Heart left ventricle (tissue), 16 donors: ENCODE measurements at regions not wholly inside any gene's neighbourhood (a gene's known extent, or its start where the extent isn't known, plus 50 kb on each side); places are given as distances from the start of the nearest gene placed in this dataset.

Source experiments
- ATAC-seq, 4 donors: fragments of 200-7000 bp; cut with Tn5 transposase; one replicate each; pipeline ENCODE4 v1.9.1; 2020 to 2022; ENCODE audit warnings: moderate library complexity in 4 of 4, mild to moderate bottlenecking in 3 of 4, moderate number of reproducible peaks in 1 of 4
- DNase-seq, 5 donors: peaks; one replicate each; pipeline ENCODE4 v3.0.0-alpha.2; 2020
- H3K27ac ChIP-seq, 12 donors: fragments of 200-600 bp; sonication (generic) in 4 of 12; one replicate each; pipeline versions ENCODE4 v1.5.0 to v1.8.0; 2016 to 2022; ENCODE audit warnings: mild to moderate bottlenecking in 2 of 12
- H3K27me3 ChIP-seq, 9 donors: fragments of 200-600 bp; sonication (generic) in 2 of 9; one replicate each; pipeline versions ENCODE4 v1.5.1 to v1.8.0; 2016 to 2022; ENCODE audit warnings: mild to moderate bottlenecking in 3 of 9
- H3K36me3 ChIP-seq, 9 donors: fragments of 200-600 bp; sonication (generic) in 2 of 9; one replicate each; pipeline versions ENCODE4 v1.5.0 to v1.8.0; 2018 to 2022; ENCODE audit warnings: mild to moderate bottlenecking in 2 of 9
- H3K4me1 ChIP-seq, 12 donors: fragments of 200-600 bp; sonication (generic) in 4 of 12; one replicate each; pipeline versions ENCODE4 v1.5.0 to v1.8.0; 2016 to 2022; ENCODE audit warnings: mild to moderate bottlenecking in 3 of 12
- H3K4me3 ChIP-seq, 12 donors: fragments of 200-600 bp; sonication (generic) in 4 of 12; one replicate each; pipeline versions ENCODE4 v1.5.0 to v1.8.0; 2017 to 2022; ENCODE audit warnings: mild to moderate bottlenecking in 9 of 12, moderate library complexity in 4 of 12
- H3K9me3 ChIP-seq, 12 donors: fragments of 200-600 bp; sonication (generic) in 4 of 12; one replicate each; pipeline versions ENCODE4 v1.5.0 to v1.8.0; 2016 to 2022; ENCODE audit warnings: mild to moderate bottlenecking in 1 of 12
- POLR2A ChIP-seq, 2 donors: fragments of 450-650 bp; IDR thresholded peaks; one replicate each; pipeline ENCODE4 v1.6.1; 2017; ENCODE audit warnings: antibody characterized with exemption in 2 of 2, mild to moderate bottlenecking in 2 of 2, moderate library complexity in 2 of 2
- WGBS, 4 donors: extraction: QIAGEN DNeasy Blood & Tissue Kit in 2 of 4; methylation state at CpG; one replicate each; pipeline versions ENCODE4 v1.1.5 to v1.1.7; 2013 to 2018; 5-methylcytosine and 5-hydroxymethylcytosine counted together
- intact Hi-C, 10 donors: fragments of 100-400 bp; cut with DNase I; formaldehyde crosslinking; loops; one replicate each; pipeline versions ENCODE4 v1.11.1 to v1.14.2; 2022
- TF ChIP-seq, protein P1 (sequence below), 12 donors: fragments of 200-600 bp; sonication (generic) in 4 of 12; IDR thresholded peaks; one replicate each; pipeline versions ENCODE4 v1.5.0 to v1.8.0; 2018 to 2022; ENCODE audit warnings: antibody characterized with exemption in 12 of 12, mild to moderate bottlenecking in 5 of 12
- donor health status: ischemic (EF 13 %, LVEDD 7.1; RV severe dilation, severe dysfunction).
- donor health status: healthy with polysubstance abuse.
- donor health status: DM: no; HTN: yes; CAD: no.
- donor health status: DM: no; HTN: no; CAD: no.
- donor health status: ischemic (EF 25% LVEDD 6.9; RV normal size, moderate dysfunction).
- donor health status: ischemic (EF 25% LVEDD 5.7; RV mildly dilated, moderate dysfunction).
- donor health status: healthy.
- donor health status: DM: yes; HTN: yes; CAD: no.
- donor health status: ischemic (EF 35%, LVEDD 5.7; RV mildly dilated, moderate dysfunction).
- donor health status: nonischemic (EF 11% LVEDD 7.7; RV severe dilation, severe dysfunction).
- donor health status: DM: yes; HTN: yes; CAD: no.
- donor health status: PGD.
- donor health status: ischemic (EF 29% LVEDD 5.4; RV normal size, mild dysfunction).
- donor health status: nonischemic (EF 23%, LVEDD 6.1; RV moderate dilation, normal function).

DNA sequence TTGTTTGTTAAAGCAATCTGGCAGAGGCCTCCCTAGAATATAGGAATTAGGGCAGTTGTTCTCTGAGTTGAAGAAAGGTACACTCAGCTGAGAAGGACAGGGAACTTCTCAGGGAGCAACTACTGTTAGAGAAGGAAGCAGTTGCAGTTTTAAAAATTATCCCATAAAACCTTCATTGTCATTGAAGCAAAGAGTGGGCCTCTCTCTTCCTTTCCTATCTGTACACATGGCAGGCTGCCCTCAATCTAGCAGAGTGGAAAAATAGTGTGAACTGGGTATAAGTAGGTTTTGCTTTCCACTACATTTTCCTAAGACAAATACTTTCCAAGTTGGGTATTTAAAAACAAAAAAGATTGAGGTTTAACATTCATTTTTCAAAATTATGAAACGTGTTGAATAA, 236.7 kb upstream of the KLF14 start:
- H3K4me3 ChIP-seq: no peak overlapping the region
- H3K27ac ChIP-seq: peak overlapping the region in 5 of 12 donors; percentile 2 to 65 (median 24)
- ATAC-seq (peak in 3 of 4 donors; percentile 38 to 67 (median 58)), DNase-seq (no peak)
- peaks cover 0 to 32% (median 18%) of the 10 kb centered on the region in 9 donors for H3K36me3 ChIP-seq
- no peak for TF ChIP-seq POLR2A (IDR thresholded peaks at IDR 0.05)
- TF ChIP-seq, protein P1, sequence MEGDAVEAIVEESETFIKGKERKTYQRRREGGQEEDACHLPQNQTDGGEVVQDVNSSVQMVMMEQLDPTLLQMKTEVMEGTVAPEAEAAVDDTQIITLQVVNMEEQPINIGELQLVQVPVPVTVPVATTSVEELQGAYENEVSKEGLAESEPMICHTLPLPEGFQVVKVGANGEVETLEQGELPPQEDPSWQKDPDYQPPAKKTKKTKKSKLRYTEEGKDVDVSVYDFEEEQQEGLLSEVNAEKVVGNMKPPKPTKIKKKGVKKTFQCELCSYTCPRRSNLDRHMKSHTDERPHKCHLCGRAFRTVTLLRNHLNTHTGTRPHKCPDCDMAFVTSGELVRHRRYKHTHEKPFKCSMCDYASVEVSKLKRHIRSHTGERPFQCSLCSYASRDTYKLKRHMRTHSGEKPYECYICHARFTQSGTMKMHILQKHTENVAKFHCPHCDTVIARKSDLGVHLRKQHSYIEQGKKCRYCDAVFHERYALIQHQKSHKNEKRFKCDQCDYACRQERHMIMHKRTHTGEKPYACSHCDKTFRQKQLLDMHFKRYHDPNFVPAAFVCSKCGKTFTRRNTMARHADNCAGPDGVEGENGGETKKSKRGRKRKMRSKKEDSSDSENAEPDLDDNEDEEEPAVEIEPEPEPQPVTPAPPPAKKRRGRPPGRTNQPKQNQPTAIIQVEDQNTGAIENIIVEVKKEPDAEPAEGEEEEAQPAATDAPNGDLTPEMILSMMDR (IDR thresholded peaks at IDR 0.05): no peak
- H3K27me3 ChIP-seq: no peaks in the 10 kb centered on the region
- peaks cover 0 to 4% (median 0%) of the 10 kb centered on the region in 12 donors for H3K9me3 ChIP-seq
- intact Hi-C loops: no loop called here
- WGBS, 4 donors: 22 to 43% (median 34%) methylated on average over 1 of the region's 1 CpG
- H3K4me1 ChIP-seq: peaks cover 0 to 49% (median 14%) of the 10 kb centered on the region in 12 donors

DNA sequence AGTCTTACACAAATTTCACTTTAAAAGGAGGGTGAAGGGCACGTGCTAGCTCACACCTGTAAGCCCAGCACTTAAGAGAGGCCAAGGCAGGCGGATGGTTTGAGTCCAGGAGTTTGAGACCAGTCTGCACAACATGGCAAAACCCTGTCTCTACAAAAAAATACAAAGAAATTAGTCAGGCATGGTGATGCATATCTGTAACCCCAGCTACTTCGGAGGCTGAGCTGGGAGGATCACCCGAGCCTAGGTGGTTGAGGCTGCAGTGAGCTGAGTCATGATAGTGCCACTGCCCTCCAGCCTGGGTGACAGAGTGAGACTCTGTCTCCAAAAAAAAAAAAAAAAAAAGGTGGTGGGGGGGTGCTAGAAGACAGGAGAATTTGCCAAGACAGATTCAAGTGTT, 237.3 kb upstream of the KLF14 start:
- DNase-seq: no peak
- no peaks in the 10 kb centered on the region for H3K27me3 ChIP-seq
- H3K36me3 ChIP-seq: peaks cover 0 to 30% (median 19%) of the 10 kb centered on the region in 9 donors
- peak in 1 of 4 donors; percentile 22 for ATAC-seq
- peak overlapping the region in 5 of 12 donors; percentile 2 to 65 (median 32) for H3K27ac ChIP-seq
- H3K4me3 ChIP-seq: no peak overlapping the region
- H3K9me3 ChIP-seq: peaks cover 0 to 4% (median 0%) of the 10 kb centered on the region in 12 donors
- no peak for TF ChIP-seq POLR2A (IDR thresholded peaks at IDR 0.05)
- TF ChIP-seq, protein P1 (IDR thresholded peaks at IDR 0.05): no peak
- H3K4me1 ChIP-seq: peaks cover 0 to 55% (median 14%) of the 10 kb centered on the region in 12 donors
- intact Hi-C loops: no loop called here
- 93 to 96% (median 95%) methylated on average over 4 of the region's 4 CpGs for WGBS, 4 donors

DNA sequence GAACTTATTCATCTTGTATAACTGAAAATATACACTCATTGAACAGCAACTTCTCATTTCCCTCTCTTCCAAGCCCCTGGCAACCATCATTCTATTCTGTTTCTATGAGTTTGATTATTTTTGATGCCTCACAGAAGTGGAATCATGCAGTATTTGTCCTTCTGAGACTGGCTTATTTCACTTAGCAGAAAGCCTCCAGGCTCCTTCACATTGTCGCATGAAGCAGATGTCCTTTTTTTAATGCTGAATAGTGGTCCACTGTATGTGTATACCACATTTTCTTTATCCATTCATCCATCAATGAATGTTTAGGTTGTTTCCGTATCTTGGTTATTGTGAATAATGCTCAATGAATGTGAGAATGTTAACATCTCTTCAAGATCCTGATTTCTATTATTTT, 238.2 kb upstream of the KLF14 start:
- H3K27ac ChIP-seq: no peak overlapping the region
- peaks cover 0 to 4% (median 0%) of the 10 kb centered on the region in 12 donors for H3K9me3 ChIP-seq
- ATAC-seq (no peak), DNase-seq (no peak)
- H3K27me3 ChIP-seq: no peaks in the 10 kb centered on the region
- TF ChIP-seq POLR2A (IDR thresholded peaks at IDR 0.05): no peak
- TF ChIP-seq, protein P1 (IDR thresholded peaks at IDR 0.05): no peak
- peaks cover 0 to 21% (median 17%) of the 10 kb centered on the region in 9 donors for H3K36me3 ChIP-seq
- no peak overlapping the region for H3K4me3 ChIP-seq
- H3K4me1 ChIP-seq: peaks cover 0 to 55% (median 14%) of the 10 kb centered on the region in 12 donors
- intact Hi-C loops: no loop called here
- WGBS, 4 donors: 94 to 98% (median 95%) methylated on average over 2 of the region's 2 CpGs

DNA sequence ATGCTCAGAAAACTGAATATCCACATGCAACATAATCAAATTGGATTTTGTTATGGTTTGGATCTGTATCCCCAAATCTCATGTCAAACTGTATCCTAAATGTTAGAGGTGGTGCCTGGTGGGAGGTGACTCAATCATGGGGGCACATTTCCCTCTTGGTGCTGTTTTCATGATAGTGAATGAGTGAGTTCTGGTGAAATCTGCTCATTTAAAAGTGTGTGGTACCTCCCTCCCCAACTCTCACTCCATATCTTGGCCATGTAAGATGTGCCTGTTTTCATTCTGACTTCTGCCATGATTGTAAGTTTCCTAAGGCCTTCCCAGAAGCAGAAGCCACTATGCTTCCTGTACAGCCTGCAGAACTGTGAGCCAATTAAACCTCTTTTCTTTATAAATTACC, 239.6 kb upstream of the KLF14 start:
- no peak overlapping the region for H3K4me3 ChIP-seq
- intact Hi-C loops: no loop called here

More for the DNA sequence above, 239.6 kb upstream of the KLF14 start:
- no peak for ATAC-seq
- Histone ChIP-seq H3K27ac (peak overlapping the region in 1 of 12 donors; percentile 9), H3K27me3 (no peaks in the 10 kb centered on the region), H3K9me3 (peaks cover 0 to 4% (median 0%) of the 10 kb centered on the region in 12 donors), H3K36me3 (peaks cover 0 to 19% (median 12%) of the 10 kb centered on the region in 9 donors), H3K4me1 (peaks cover 0 to 49% (median 15%) of the 10 kb centered on the region in 12 donors)
- DNase-seq: no peak
- TF ChIP-seq, protein P1 (IDR thresholded peaks at IDR 0.05): no peak
- TF ChIP-seq POLR2A (IDR thresholded peaks at IDR 0.05): no peak
